GM12891 (cell line): ENCODE measurements at regions not wholly inside any gene's neighbourhood (a gene's known extent, or its start where the extent isn't known, plus 50 kb on each side); places are given as distances from the start of the nearest gene placed in this dataset.

Source experiments
- PAX5 ChIP-seq: IDR thresholded peaks from 2 replicates; pipeline ENCODE4 v1.6.1; 2011; ENCODE audit warnings: low read length, moderate library complexity, mild to moderate bottlenecking; ENCODE audit not compliant: insufficient read depth, severe bottlenecking
- POLR2A ChIP-seq: IDR thresholded peaks from 2 replicates; pipeline ENCODE4 v1.6.1; 2011; ENCODE audit warnings: low read depth, low read length, control low read depth
- POLR2AphosphoS5 ChIP-seq: IDR thresholded peaks from 2 replicates; pipeline ENCODE4 v1.6.1; 2011; ENCODE audit warnings: low read depth, low read length, control low read depth
- POU2F2 ChIP-seq: IDR thresholded peaks from 2 replicates; pipeline ENCODE4 v1.6.1; 2011; ENCODE audit warnings: low read depth, mild to moderate bottlenecking, control low read depth, low read length, moderate library complexity
- SPI1 ChIP-seq: IDR thresholded peaks from 2 replicates; pipeline ENCODE4 v1.6.1; 2011; ENCODE audit warnings: low read depth, low read length, control low read depth
- TAF1 ChIP-seq: IDR thresholded peaks from 2 replicates; pipeline ENCODE4 v1.6.1; 2011; ENCODE audit warnings: low read depth, low read length, control low read depth

- TF ChIP-seq POLR2A (no peak), TAF1 (no peak), POLR2AphosphoS5 (no peak), POU2F2 (no peak), SPI1 (no peak), PAX5 (no peak)
Observed at GRCh38 chr4:113832803-113833202, 71.3 kb upstream of the CAMK2D start.
